ENCODE measurements at regions not wholly inside any gene's neighbourhood (a gene's known extent, or its start where the extent isn't known, plus 50 kb on each side); places are given as distances from the start of the nearest gene placed in this dataset.

DNA sequence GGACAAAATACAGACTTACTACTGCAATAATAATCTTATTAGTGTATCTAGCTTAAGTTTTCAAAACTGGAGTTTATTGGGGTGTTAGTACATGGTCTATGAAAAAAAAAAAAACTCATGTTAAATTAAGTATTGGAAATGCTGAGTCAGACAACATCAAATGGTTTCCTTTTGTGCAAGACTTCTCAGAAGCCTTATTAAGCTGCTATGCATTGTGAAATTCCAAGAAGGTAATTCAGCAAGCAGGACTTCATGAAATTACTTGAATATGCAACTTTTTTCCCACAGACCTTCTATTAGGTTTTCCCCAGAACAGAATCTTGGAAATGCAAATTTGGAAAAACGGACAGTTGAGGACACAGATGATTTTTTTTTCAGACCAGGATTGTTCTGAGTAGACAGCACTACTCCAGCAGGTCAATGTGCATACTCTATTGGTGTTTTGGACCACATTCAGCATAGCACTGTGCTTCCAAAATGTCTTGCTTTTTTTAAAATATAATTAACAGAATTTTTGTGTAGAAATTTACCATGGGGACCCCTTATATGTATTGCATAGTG is 568.8 kb upstream of the TENM3 start:
- no peaks in the 10 kb centered on the region for H3K27me3 ChIP-seq (ENCODE audit: control insufficient read depth in 2 of 2, insufficient read depth in 2 of 2, low read length in 2 of 2)
- no peak overlapping the region for H3K27ac ChIP-seq (ENCODE audit: low read depth in 1 of 2, low read length in 2 of 2)
- no peak overlapping the region for H3K9ac ChIP-seq (ENCODE audit: insufficient read depth, low read length, poor library complexity, severe bottlenecking)
- Mint-ChIP-seq H3K9me3 (peaks cover 0 to 7% (median 0%) of the 10 kb centered on the region in 7 donors), H3K4me3 (no peak overlapping the region), H3K4me1 (no peaks in the 10 kb centered on the region), H3K27me3 (ENCODE audit: low read depth in 3 of 3) (no peaks in the 10 kb centered on the region), H3K36me3 (no peaks in the 10 kb centered on the region), H3K27ac (no peak overlapping the region)
- H3K4me2 ChIP-seq (replicated peaks; ENCODE audit: extremely low read depth, low read length, poor library complexity, severe bottlenecking), result no peak overlapping the region
- no peaks in the 10 kb centered on the region for H3K9me3 ChIP-seq (replicated peaks in 1 of 2; ENCODE audit: control insufficient read depth in 1 of 2, insufficient read depth in 1 of 2, low read length in 2 of 2)
- no peak overlapping the region for H3K4me3 ChIP-seq (replicated peaks in 1 of 3; ENCODE audit: low read depth in 2 of 3, low read length in 3 of 3)
- H4K20me1 ChIP-seq (ENCODE audit: insufficient read depth, low read length), result no peaks in the 10 kb centered on the region
- intact Hi-C loops (cut with micrococcal nuclease), result no loop called here
- TF ChIP-seq, protein P1, sequence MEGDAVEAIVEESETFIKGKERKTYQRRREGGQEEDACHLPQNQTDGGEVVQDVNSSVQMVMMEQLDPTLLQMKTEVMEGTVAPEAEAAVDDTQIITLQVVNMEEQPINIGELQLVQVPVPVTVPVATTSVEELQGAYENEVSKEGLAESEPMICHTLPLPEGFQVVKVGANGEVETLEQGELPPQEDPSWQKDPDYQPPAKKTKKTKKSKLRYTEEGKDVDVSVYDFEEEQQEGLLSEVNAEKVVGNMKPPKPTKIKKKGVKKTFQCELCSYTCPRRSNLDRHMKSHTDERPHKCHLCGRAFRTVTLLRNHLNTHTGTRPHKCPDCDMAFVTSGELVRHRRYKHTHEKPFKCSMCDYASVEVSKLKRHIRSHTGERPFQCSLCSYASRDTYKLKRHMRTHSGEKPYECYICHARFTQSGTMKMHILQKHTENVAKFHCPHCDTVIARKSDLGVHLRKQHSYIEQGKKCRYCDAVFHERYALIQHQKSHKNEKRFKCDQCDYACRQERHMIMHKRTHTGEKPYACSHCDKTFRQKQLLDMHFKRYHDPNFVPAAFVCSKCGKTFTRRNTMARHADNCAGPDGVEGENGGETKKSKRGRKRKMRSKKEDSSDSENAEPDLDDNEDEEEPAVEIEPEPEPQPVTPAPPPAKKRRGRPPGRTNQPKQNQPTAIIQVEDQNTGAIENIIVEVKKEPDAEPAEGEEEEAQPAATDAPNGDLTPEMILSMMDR (IDR thresholded peaks at IDR 0.05), result no peak
- 44% methylated on average over 1 of the region's 1 CpG for WGBS (ENCODE audit: insufficient coverage)
- no peak for DNase-seq
- H3K79me2 ChIP-seq (ENCODE audit: insufficient read depth, low read length), result no peaks in the 10 kb centered on the region
- H3K4me1 ChIP-seq (ENCODE audit: control insufficient read depth in 1 of 2, insufficient read depth in 2 of 2, low read length in 2 of 2), result no peaks in the 10 kb centered on the region
- no peaks in the 10 kb centered on the region for H3K36me3 ChIP-seq (replicated peaks in 1 of 2; ENCODE audit: control insufficient read depth in 1 of 2, insufficient read depth in 2 of 2, low read length in 2 of 2)
- no peak overlapping the region for H2AFZ ChIP-seq (ENCODE audit: insufficient read depth, low read depth, low read length, poor library complexity, severe bottlenecking)

DNA sequence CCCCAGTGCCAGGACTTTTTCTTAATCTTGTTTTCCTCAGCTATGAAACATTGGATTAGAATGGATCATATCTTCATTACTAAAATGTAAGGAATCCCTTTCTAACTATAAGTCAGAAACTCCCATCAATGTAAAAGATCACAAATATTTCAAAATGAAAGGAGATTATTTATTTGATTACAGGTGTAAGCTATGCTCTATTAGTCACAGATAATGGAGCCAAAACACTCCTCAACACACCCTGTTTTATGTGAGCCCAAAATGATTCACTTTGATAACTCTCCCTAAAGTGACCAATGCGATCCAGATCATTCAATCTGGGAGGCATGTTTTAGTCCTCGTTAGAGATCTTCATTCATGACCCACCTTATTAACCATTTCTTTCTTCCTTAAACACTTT is 566.7 kb upstream of the TENM3 start:
- no peaks in the 10 kb centered on the region for H3K27me3 ChIP-seq (ENCODE audit: control insufficient read depth in 2 of 2, insufficient read depth in 2 of 2, low read length in 2 of 2)
- TF ChIP-seq, protein P1 (IDR thresholded peaks at IDR 0.05), result no peak
- no peaks in the 10 kb centered on the region for H3K36me3 ChIP-seq (replicated peaks in 1 of 2; ENCODE audit: control insufficient read depth in 1 of 2, insufficient read depth in 2 of 2, low read length in 2 of 2)
- no peaks in the 10 kb centered on the region for H3K79me2 ChIP-seq (ENCODE audit: insufficient read depth, low read length)
- no peaks in the 10 kb centered on the region for H3K4me1 Mint-ChIP-seq
- H3K4me2 ChIP-seq (replicated peaks; ENCODE audit: extremely low read depth, low read length, poor library complexity, severe bottlenecking), result no peak overlapping the region
- no peak overlapping the region for H3K27ac ChIP-seq (ENCODE audit: low read depth in 1 of 2, low read length in 2 of 2)
- intact Hi-C loops (cut with micrococcal nuclease), result no loop called here
- no peak overlapping the region for H3K4me3 Mint-ChIP-seq
- no peaks in the 10 kb centered on the region for H3K9me3 ChIP-seq (replicated peaks in 1 of 2; ENCODE audit: control insufficient read depth in 1 of 2, insufficient read depth in 1 of 2, low read length in 2 of 2)
- H3K9ac ChIP-seq (ENCODE audit: insufficient read depth, low read length, poor library complexity, severe bottlenecking), result no peak overlapping the region
- no peak overlapping the region for H3K27ac Mint-ChIP-seq
- no peak overlapping the region for H3K4me3 ChIP-seq (replicated peaks in 1 of 3; ENCODE audit: low read depth in 2 of 3, low read length in 3 of 3)
- no peaks in the 10 kb centered on the region for H3K27me3 Mint-ChIP-seq (ENCODE audit: low read depth in 3 of 3)
- no peaks in the 10 kb centered on the region for H3K36me3 Mint-ChIP-seq
- no peak for DNase-seq
- H3K9me3 Mint-ChIP-seq, result peaks cover 0 to 7% (median 0%) of the 10 kb centered on the region in 7 donors
- H4K20me1 ChIP-seq (ENCODE audit: insufficient read depth, low read length), result no peaks in the 10 kb centered on the region
- H3K4me1 ChIP-seq (ENCODE audit: control insufficient read depth in 1 of 2, insufficient read depth in 2 of 2, low read length in 2 of 2), result no peaks in the 10 kb centered on the region
- WGBS (ENCODE audit: insufficient coverage), result 58% methylated on average over 2 of the region's 2 CpGs
- H2AFZ ChIP-seq (ENCODE audit: insufficient read depth, low read depth, low read length, poor library complexity, severe bottlenecking), result no peak overlapping the region

Data from CD14-positive monocyte (primary cell).